Mononuclear cell (primary cell): ENCODE measurements at regions not wholly inside any gene's neighbourhood (a gene's known extent, or its start where the extent isn't known, plus 50 kb on each side); places are given as distances from the start of the nearest gene placed in this dataset.
"Not testable (repeated sequence)": the region's sequence is repeated elsewhere in the genome, so short reads cannot be mapped to it uniquely, and the experiment has no call there.

Experiments used
- H3K27me3 ChIP-seq: 2 replicates; pipeline ENCODE4 v1.6.0; 2011; ENCODE audit warnings: low read length, control low read depth; ENCODE audit not compliant: insufficient read depth
- H3K4me1 ChIP-seq: 2 replicates; pipeline ENCODE4 v1.5.1; 2011; ENCODE audit warnings: mild to moderate bottlenecking, low read length, control low read depth; ENCODE audit not compliant: insufficient read depth
- H3K4me3 ChIP-seq: 2 replicates; pipeline ENCODE4 v1.5.1; 2011; ENCODE audit warnings: mild to moderate bottlenecking, low read length, moderate library complexity
- H3K9me3 ChIP-seq: 2 replicates; pipeline ENCODE4 v1.5.1; 2011; ENCODE audit warnings: low read depth, mild to moderate bottlenecking, control low read depth, low read length

- H3K27me3 ChIP-seq, H3K9me3 ChIP-seq, H3K4me1 ChIP-seq, H3K4me3 ChIP-seq: not testable (repeated sequence)
Observed at GRCh38 chr19:30944276-30944932, 404.8 kb downstream of the TSHZ3 start.

- no peaks in the 10 kb centered on the region for H3K9me3 ChIP-seq
- H3K4me3 ChIP-seq = no peak overlapping the region
- H3K4me1 ChIP-seq = no peaks in the 10 kb centered on the region
- H3K27me3 ChIP-seq = no peaks in the 10 kb centered on the region
Observed at GRCh38 chr19:30943101-30943843, 406.0 kb downstream of the TSHZ3 start.

GRCh38 chr19:30942636-30943035 is 406.6 kb downstream of the TSHZ3 start:
- H3K9me3 ChIP-seq = no peaks in the 10 kb centered on the region
- H3K4me3 ChIP-seq = no peak overlapping the region
- H3K27me3 ChIP-seq = no peaks in the 10 kb centered on the region
- no peaks in the 10 kb centered on the region for H3K4me1 ChIP-seq

GRCh38 chr19:30941591-30941990 is 407.6 kb downstream of the TSHZ3 start:
- Histone ChIP-seq H3K4me1 (no peaks in the 10 kb centered on the region), H3K9me3 (no peaks in the 10 kb centered on the region), H3K4me3 (no peak overlapping the region), H3K27me3 (no peaks in the 10 kb centered on the region)

- no peaks in the 10 kb centered on the region for H3K4me1 ChIP-seq
- no peak overlapping the region for H3K4me3 ChIP-seq
- no peaks in the 10 kb centered on the region for H3K27me3 ChIP-seq
- no peaks in the 10 kb centered on the region for H3K9me3 ChIP-seq
Observed at GRCh38 chr19:30936276-30936675, 413.0 kb downstream of the TSHZ3 start.

- no peak overlapping the region for H3K4me3 ChIP-seq
- no peaks in the 10 kb centered on the region for H3K27me3 ChIP-seq
- no peaks in the 10 kb centered on the region for H3K4me1 ChIP-seq
- no peaks in the 10 kb centered on the region for H3K9me3 ChIP-seq
Observed at GRCh38 chr19:30935146-30935545, 414.1 kb downstream of the TSHZ3 start.

GRCh38 chr19:30933454-30933853 is 415.8 kb downstream of the TSHZ3 start:
- H3K27me3 ChIP-seq, H3K4me3 ChIP-seq: not testable (repeated sequence)

GRCh38 chr19:30932854-30933253 is 416.4 kb downstream of the TSHZ3 start:
- no peaks in the 10 kb centered on the region for H3K27me3 ChIP-seq
- H3K4me3 ChIP-seq = no peak overlapping the region
- no peaks in the 10 kb centered on the region for H3K4me1 ChIP-seq
- no peaks in the 10 kb centered on the region for H3K9me3 ChIP-seq

More at GRCh38 chr19:30933454-30933853, 415.8 kb downstream of the TSHZ3 start:
- H3K9me3 ChIP-seq, H3K4me1 ChIP-seq: not testable (repeated sequence)

- no peaks in the 10 kb centered on the region for H3K9me3 ChIP-seq
- no peaks in the 10 kb centered on the region for H3K4me1 ChIP-seq
- no peaks in the 10 kb centered on the region for H3K27me3 ChIP-seq
- H3K4me3 ChIP-seq = no peak overlapping the region
Observed at GRCh38 chr19:30930941-30931706, 418.1 kb downstream of the TSHZ3 start.

- no peaks in the 10 kb centered on the region for H3K9me3 ChIP-seq
Observed at GRCh38 chr19:30927705-30928104, 421.5 kb downstream of the TSHZ3 start.

GRCh38 chr19:30924670-30925069 is 424.6 kb downstream of the TSHZ3 start:
- Histone ChIP-seq H3K4me1 (no peaks in the 10 kb centered on the region), H3K9me3 (no peaks in the 10 kb centered on the region), H3K27me3 (no peaks in the 10 kb centered on the region), H3K4me3 (no peak overlapping the region)

More at GRCh38 chr19:30927705-30928104, 421.5 kb downstream of the TSHZ3 start:
- H3K27me3 ChIP-seq = no peaks in the 10 kb centered on the region
- H3K4me1 ChIP-seq = no peaks in the 10 kb centered on the region
- H3K4me3 ChIP-seq = no peak overlapping the region

- no peaks in the 10 kb centered on the region for H3K4me1 ChIP-seq
Observed at GRCh38 chr19:30924069-30924636, 425.1 kb downstream of the TSHZ3 start.

GRCh38 chr19:30923621-30924020 is 425.6 kb downstream of the TSHZ3 start:
- no peaks in the 10 kb centered on the region for H3K9me3 ChIP-seq

More at GRCh38 chr19:30924069-30924636, 425.1 kb downstream of the TSHZ3 start:
- no peaks in the 10 kb centered on the region for H3K27me3 ChIP-seq
- H3K9me3 ChIP-seq = no peaks in the 10 kb centered on the region
- no peak overlapping the region for H3K4me3 ChIP-seq

GRCh38 chr19:30923096-30923495 is 426.1 kb downstream of the TSHZ3 start:
- Histone ChIP-seq H3K4me3 (no peak overlapping the region), H3K27me3 (no peaks in the 10 kb centered on the region), H3K9me3 (no peaks in the 10 kb centered on the region), H3K4me1 (no peaks in the 10 kb centered on the region)

More at GRCh38 chr19:30923621-30924020, 425.6 kb downstream of the TSHZ3 start:
- H3K4me1 ChIP-seq = no peaks in the 10 kb centered on the region
- no peak overlapping the region for H3K4me3 ChIP-seq
- H3K27me3 ChIP-seq = no peaks in the 10 kb centered on the region

- H3K27me3 ChIP-seq = no peaks in the 10 kb centered on the region
- no peaks in the 10 kb centered on the region for H3K9me3 ChIP-seq
- no peak overlapping the region for H3K4me3 ChIP-seq
- no peaks in the 10 kb centered on the region for H3K4me1 ChIP-seq
Observed at GRCh38 chr19:30920222-30920621, 429.0 kb downstream of the TSHZ3 start.
